H9 (cell line): ENCODE measurements at regions not wholly inside any gene's neighbourhood (a gene's known extent, or its start where the extent isn't known, plus 50 kb on each side); places are given as distances from the start of the nearest gene placed in this dataset.

Source experiments
- DNase-seq: peaks from one replicate; pipeline ENCODE4 v3.0.0-alpha.2; 2017
- H2AFZ ChIP-seq: one replicate; pipeline ENCODE4 v1.6.1; 2013; ENCODE audit warnings: mild to moderate bottlenecking, low read length, control low read depth, moderate library complexity
- H2AK5ac ChIP-seq: 2 replicates; pipeline ENCODE4 v1.6.1; 2013; ENCODE audit warnings: low read length, control low read depth, mixed read lengths; ENCODE audit not compliant: insufficient read length
- H2BK120ac ChIP-seq: one replicate; pipeline ENCODE4 v1.6.1; 2013; ENCODE audit warnings: low read depth, mild to moderate bottlenecking, low read length, control low read depth, inconsistent platforms; ENCODE audit not compliant: poor library complexity, severe bottlenecking
- H2BK12ac ChIP-seq: 2 replicates; pipeline ENCODE4 v1.6.1; 2013; ENCODE audit warnings: low read length, control low read depth, mixed read lengths, low read depth; ENCODE audit not compliant: insufficient read length
- H2BK15ac ChIP-seq: 2 replicates; pipeline ENCODE4 v1.6.1; 2013; ENCODE audit warnings: low read depth, low read length, control low read depth
- H2BK20ac ChIP-seq: one replicate; pipeline ENCODE4 v1.6.1; 2013; ENCODE audit warnings: low read depth, mild to moderate bottlenecking, low read length, control low read depth, inconsistent platforms; ENCODE audit not compliant: poor library complexity, severe bottlenecking
- H2BK5ac ChIP-seq: 2 replicates; pipeline ENCODE4 v1.6.1; 2013; ENCODE audit warnings: low read length, control low read depth, mixed read lengths; ENCODE audit not compliant: insufficient read length
- H3K14ac ChIP-seq: 2 replicates; pipeline ENCODE4 v1.6.1; 2013; ENCODE audit warnings: low read length, control low read depth; ENCODE audit not compliant: insufficient read depth
- H3K18ac ChIP-seq: 2 replicates; pipeline ENCODE4 v1.6.1; 2013; ENCODE audit warnings: low read depth, mild to moderate bottlenecking, mixed read lengths, low read length, control low read depth; ENCODE audit not compliant: insufficient read length
- H3K23ac ChIP-seq: 2 replicates; pipeline ENCODE4 v1.6.1; 2013; ENCODE audit warnings: low read length, control low read depth, mixed read lengths, low read depth; ENCODE audit not compliant: insufficient read length
- H3K23me2 ChIP-seq: 2 replicates; pipeline ENCODE4 v1.6.1; 2013; ENCODE audit warnings: low read depth, mild to moderate bottlenecking, mixed read lengths, low read length, control low read depth; ENCODE audit not compliant: insufficient read length, poor library complexity, severe bottlenecking
- H3K27ac ChIP-seq: 2 replicates; pipeline ENCODE4 v1.5.1; 2013; ENCODE audit warnings: low read length, control low read depth, mixed read lengths, low read depth; ENCODE audit not compliant: insufficient read length
- H3K27me3 ChIP-seq: 2 replicates; pipeline ENCODE4 v1.6.1; 2013; ENCODE audit warnings: low read length, control low read depth, inconsistent platforms; ENCODE audit not compliant: insufficient read depth
- H3K4ac ChIP-seq: 2 replicates; pipeline ENCODE4 v1.6.1; 2013; ENCODE audit warnings: low read depth, mild to moderate bottlenecking, control low read depth, inconsistent platforms, low read length, moderate library complexity
- H3K4me1 ChIP-seq: 2 replicates; pipeline ENCODE4 v1.6.1; 2013; ENCODE audit warnings: low read length, control low read depth, inconsistent platforms; ENCODE audit not compliant: insufficient read depth
- H3K4me2 ChIP-seq: 2 replicates; pipeline ENCODE4 v1.6.1; 2013; ENCODE audit warnings: low read length, control low read depth, mixed read lengths; ENCODE audit not compliant: insufficient read length, insufficient read depth
- H3K56ac ChIP-seq: 2 replicates; pipeline ENCODE4 v1.6.1; 2013; ENCODE audit warnings: low read depth, mild to moderate bottlenecking, mixed read lengths, low read length, control low read depth; ENCODE audit not compliant: insufficient read length
- H3K79me1 ChIP-seq: 2 replicates; pipeline ENCODE4 v1.6.1; 2013; ENCODE audit warnings: low read depth, mild to moderate bottlenecking, moderate library complexity, low read length, control low read depth, inconsistent platforms; ENCODE audit not compliant: insufficient read depth, poor library complexity, severe bottlenecking
- H3K79me2 ChIP-seq: 2 replicates; pipeline ENCODE4 v1.6.1; 2013; ENCODE audit warnings: low read length, control low read depth, inconsistent platforms; ENCODE audit not compliant: insufficient read depth
- H3K9ac ChIP-seq: 2 replicates; pipeline ENCODE4 v1.6.1; 2013; ENCODE audit warnings: low read length, control low read depth, mixed read lengths; ENCODE audit not compliant: insufficient read length; ENCODE audit errors: extremely low read depth
- H3K9me3 ChIP-seq: one replicate; pipeline ENCODE4 v1.6.1; 2013; ENCODE audit warnings: low read depth, low read length, inconsistent platforms; ENCODE audit not compliant: control insufficient read depth
- H3T11ph ChIP-seq: one replicate; pipeline ENCODE4 v1.6.1; 2013; ENCODE audit warnings: mild to moderate bottlenecking, low read length, control low read depth, inconsistent platforms
- H4K20me1 ChIP-seq: one replicate; pipeline ENCODE4 v1.6.1; 2013; ENCODE audit not compliant: control insufficient read depth, insufficient read length, insufficient read depth
- H4K5ac ChIP-seq: 2 replicates; pipeline ENCODE4 v1.6.1; 2013; ENCODE audit warnings: low read depth, mild to moderate bottlenecking, mixed read lengths, low read length, control low read depth; ENCODE audit not compliant: insufficient read length
- H4K8ac ChIP-seq: replicated peaks from 2 replicates; pipeline ENCODE4 v1.6.1; 2013; ENCODE audit warnings: low read length, control low read depth, mixed read lengths, low read depth; ENCODE audit not compliant: insufficient read length
- H4K91ac ChIP-seq: 2 replicates; pipeline ENCODE4 v1.6.1; 2013; ENCODE audit warnings: low read depth, mild to moderate bottlenecking, moderate library complexity, mixed read lengths, low read length, control low read depth; ENCODE audit not compliant: insufficient read length
- H3K27ac Mint-ChIP-seq, 3 experiments: 2 replicates in 2 of 3; 3 replicates in 1 of 3; pipeline ENCODE4 v1.8.0; 2020 to 2021; ENCODE audit warnings: mixed read lengths in 3 of 3, mild to moderate bottlenecking in 1 of 3, moderate library complexity in 1 of 3
- H3K27me3 Mint-ChIP-seq: 2 replicates; pipeline ENCODE4 v1.8.0; 2021; ENCODE audit warnings: low read depth, mild to moderate bottlenecking, moderate library complexity, mixed read lengths
- H3K36me3 Mint-ChIP-seq, 3 experiments: 2 replicates in 2 of 3; 3 replicates in 1 of 3; pipeline ENCODE4 v1.8.0; 2020 to 2021; ENCODE audit warnings: low read depth in 3 of 3, mixed read lengths in 3 of 3; ENCODE audit not compliant: insufficient read depth in 1 of 3
- H3K4me1 Mint-ChIP-seq, 2 experiments: 2 replicates each; pipeline ENCODE4 v1.8.0; 2020; ENCODE audit warnings: mixed read lengths in 2 of 2
- H3K4me3 Mint-ChIP-seq, 2 experiments: 2 replicates in 1 of 2; 3 replicates in 1 of 2; pipeline ENCODE4 v1.8.0; 2020 to 2021; ENCODE audit warnings: mild to moderate bottlenecking in 2 of 2, mixed read lengths in 2 of 2, moderate library complexity in 1 of 2
- H3K9me3 Mint-ChIP-seq, 2 experiments: 2 replicates in 1 of 2; 3 replicates in 1 of 2; pipeline ENCODE4 v1.8.0; 2020; ENCODE audit warnings: mild to moderate bottlenecking in 2 of 2, mixed read lengths in 2 of 2, moderate library complexity in 1 of 2
- CTCF ChIP-seq: fragments of 200-600 bp; sonication (generic); conservative IDR thresholded peaks from 3 replicates; pipeline ENCODE4 v1.8.0; 2021; ENCODE audit warnings: antibody characterized with exemption, mild to moderate bottlenecking
- WGBS: extraction: QIAGEN DNeasy Blood & Tissue Kit; methylation state at CpG from one replicate; pipeline ENCODE4 v1.1.7; 2013; ENCODE audit warnings: missing lambda C conversion rate, low lambda C conversion rate, mixed read lengths; ENCODE audit not compliant: insufficient read length; ENCODE audit errors: extremely low coverage; 5-methylcytosine and 5-hydroxymethylcytosine counted together

DNA sequence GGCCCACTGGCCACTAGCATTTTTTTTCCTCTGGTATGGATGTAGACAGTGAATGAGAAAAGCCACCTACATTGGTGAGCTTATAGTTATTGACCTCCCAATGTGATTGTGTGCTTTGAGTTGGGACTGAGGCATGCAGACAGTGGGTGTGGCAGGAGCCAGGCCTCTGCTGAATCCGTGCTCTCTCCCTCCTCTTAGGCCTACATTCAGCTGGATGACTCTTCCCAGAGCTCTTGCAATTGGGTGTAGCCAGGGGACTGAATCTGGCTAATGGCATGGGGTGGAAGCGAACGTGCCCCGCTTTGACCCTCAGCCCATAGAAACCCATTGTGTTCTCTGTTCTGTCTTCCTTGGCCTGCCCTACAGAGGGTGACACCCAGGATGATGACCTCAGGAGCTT lies 698.3 kb upstream of the HS6ST1 start:
- H4K8ac ChIP-seq = no peak overlapping the region
- Mint-ChIP-seq H3K27me3 (peaks cover under 1% of the 10 kb centered on the region; the same call in 1 of the 2 replicates), H3K27ac (no peak overlapping the region), H3K4me3 (no peak overlapping the region), H3K9me3 (peaks cover 0 to 2% of the 10 kb centered on the region in 2 experiments; a peak in 2 of 5 replicates), H3K36me3 (no peaks in the 10 kb centered on the region), H3K4me1 (no peaks in the 10 kb centered on the region)
- H3K18ac ChIP-seq = no peak overlapping the region
- H2BK12ac ChIP-seq = no peak overlapping the region
- H3K4ac ChIP-seq = no peak overlapping the region
- H4K5ac ChIP-seq = no peak overlapping the region
- no peak overlapping the region for H2AK5ac ChIP-seq
- TF ChIP-seq CTCF = no peak
- no peaks in the 10 kb centered on the region for H3K79me2 ChIP-seq
- no peak overlapping the region for H2BK15ac ChIP-seq
- no peak overlapping the region for H3K56ac ChIP-seq
- H3K27ac ChIP-seq = no peak overlapping the region
- H3K23me2 ChIP-seq = no peaks in the 10 kb centered on the region
- no CpG with 5 or more reads among the region's 4 CpGs for WGBS
- H3K27me3 ChIP-seq = no peaks in the 10 kb centered on the region
- no peak overlapping the region for H3K23ac ChIP-seq
- H4K91ac ChIP-seq = no peak overlapping the region
- H3K4me2 ChIP-seq = no peak overlapping the region
- no peaks in the 10 kb centered on the region for H4K20me1 ChIP-seq
- H3K14ac ChIP-seq = no peak overlapping the region
- H3T11ph ChIP-seq = no peak overlapping the region
- no peak overlapping the region for H2BK120ac ChIP-seq
- no peaks in the 10 kb centered on the region for H3K79me1 ChIP-seq
- no peak overlapping the region for H2BK5ac ChIP-seq
- H3K9me3 ChIP-seq = no peaks in the 10 kb centered on the region
- H3K9ac ChIP-seq = no peak overlapping the region
- no peak overlapping the region for H2BK20ac ChIP-seq
- no peaks in the 10 kb centered on the region for H3K4me1 ChIP-seq
- DNase-seq = no peak
- no peak overlapping the region for H2AFZ ChIP-seq
